Upper lobe of left lung (tissue), 6 donors: ENCODE measurements at regions not wholly inside any gene's neighbourhood (a gene's known extent, or its start where the extent isn't known, plus 50 kb on each side); places are given as distances from the start of the nearest gene placed in this dataset.

ENCODE experiments used
- ATAC-seq, 2 donors: fragments of 200-7000 bp; cut with Tn5 transposase; one replicate each; pipeline ENCODE4 v1.9.1; 2022; ENCODE audit warnings: mild to moderate bottlenecking in 2 of 2, moderate library complexity in 2 of 2; ENCODE audit not compliant: low FRiP score in 2 of 2
- DNase-seq, 2 donors: peaks; one replicate each; pipeline ENCODE4 v3.0.0-alpha.2; 2019 to 2020
- H3K27ac ChIP-seq, 4 donors: fragments of 200-600 bp; sonication (generic); one replicate each; pipeline ENCODE4 v1.5.1; 2016 to 2019
- H3K27me3 ChIP-seq, 4 donors: fragments of 200-600 bp; sonication (generic); one replicate each; pipeline ENCODE4 v1.5.1; 2017 to 2019
- H3K36me3 ChIP-seq, 4 donors: fragments of 200-600 bp; sonication (generic); one replicate each; pipeline ENCODE4 v1.5.1; 2016 to 2019
- H3K4me1 ChIP-seq, 4 donors: fragments of 200-600 bp; sonication (generic); one replicate each; pipeline ENCODE4 v1.5.1; 2018 to 2019
- H3K4me3 ChIP-seq, 4 donors: fragments of 200-600 bp; sonication (generic); one replicate each; pipeline ENCODE4 v1.5.1; 2017 to 2019; ENCODE audit warnings: mild to moderate bottlenecking in 2 of 4, moderate library complexity in 1 of 4
- H3K9me3 ChIP-seq, 4 donors: fragments of 200-600 bp; sonication (generic); one replicate each; pipeline ENCODE4 v1.5.1; 2018 to 2019
- EP300 ChIP-seq, 4 donors: sonication (generic); formaldehyde crosslinking; IDR thresholded peaks; one replicate each; pipeline ENCODE4 v1.5.1; 2017; ENCODE audit warnings: antibody characterized with exemption in 4 of 4, control low read depth in 2 of 4
- POLR2A ChIP-seq, 4 donors: fragments of 450-650 bp; IDR thresholded peaks; one replicate each; pipeline ENCODE4 v1.5.1; 2016 to 2017; ENCODE audit warnings: antibody characterized with exemption in 4 of 4, mild to moderate bottlenecking in 2 of 4
- POLR2AphosphoS5 ChIP-seq, 2 donors: sonication (generic); formaldehyde crosslinking; IDR thresholded peaks; one replicate each; pipeline ENCODE4 v1.5.1; 2017; ENCODE audit warnings: antibody characterized with exemption in 2 of 2
- WGBS, 2 donors: methylation state at CpG; one replicate each; pipeline ENCODE4 v1.1.5; 2017 to 2018; 5-methylcytosine and 5-hydroxymethylcytosine counted together
- TF ChIP-seq, protein P1 (sequence below), 6 experiments: fragments of 450-650 bp in 4 of 6; fragments of 200-600 bp in 2 of 6; sonication (generic) in 2 of 6; IDR thresholded peaks; one replicate each; pipeline ENCODE4 v1.5.1; 2016 to 2019; ENCODE audit warnings: antibody characterized with exemption in 6 of 6
- donor health status: DM: no; HTN: no; CAD: no; lungs with moderate emphysema.
- donor health status: DM: no; HTN: yes; CAD: no; lungs with severe emphysema.

DNA sequence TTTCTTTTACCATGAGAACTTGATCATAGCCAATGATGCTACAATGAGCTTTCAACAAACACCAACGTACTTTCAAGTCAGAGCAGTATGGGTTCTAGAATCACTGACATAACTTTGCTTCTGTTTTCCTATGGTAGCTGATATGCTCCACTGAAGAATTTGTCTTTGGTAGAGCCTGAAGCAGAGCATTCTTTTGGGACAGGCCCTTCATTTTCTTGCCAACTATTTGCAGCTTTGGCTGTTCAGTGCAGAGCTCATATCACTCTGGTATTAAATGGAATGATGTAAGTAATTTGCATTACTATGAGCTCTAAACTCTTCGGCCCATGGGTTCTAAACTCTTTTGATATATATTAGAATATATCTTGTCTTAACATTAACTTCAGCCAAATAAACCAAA is 51.8 kb upstream of the APC start:
- WGBS, 2 donors, result 70 to 72% methylated on average over 2 of the region's 2 CpGs
- no peak overlapping the region for H3K4me3 ChIP-seq
- no peak for DNase-seq
- peak in 1 of 2 donors; percentile 57 for ATAC-seq
- no peaks in the 10 kb centered on the region for H3K9me3 ChIP-seq
- no peaks in the 10 kb centered on the region for H3K27me3 ChIP-seq
- no peak overlapping the region for H3K27ac ChIP-seq
- no peaks in the 10 kb centered on the region for H3K4me1 ChIP-seq
- H3K36me3 ChIP-seq, result no peaks in the 10 kb centered on the region
- no peak for TF ChIP-seq POLR2AphosphoS5 (IDR thresholded peaks at IDR 0.05)
- TF ChIP-seq POLR2A (IDR thresholded peaks at IDR 0.05), result no peak
- TF ChIP-seq, protein P1, sequence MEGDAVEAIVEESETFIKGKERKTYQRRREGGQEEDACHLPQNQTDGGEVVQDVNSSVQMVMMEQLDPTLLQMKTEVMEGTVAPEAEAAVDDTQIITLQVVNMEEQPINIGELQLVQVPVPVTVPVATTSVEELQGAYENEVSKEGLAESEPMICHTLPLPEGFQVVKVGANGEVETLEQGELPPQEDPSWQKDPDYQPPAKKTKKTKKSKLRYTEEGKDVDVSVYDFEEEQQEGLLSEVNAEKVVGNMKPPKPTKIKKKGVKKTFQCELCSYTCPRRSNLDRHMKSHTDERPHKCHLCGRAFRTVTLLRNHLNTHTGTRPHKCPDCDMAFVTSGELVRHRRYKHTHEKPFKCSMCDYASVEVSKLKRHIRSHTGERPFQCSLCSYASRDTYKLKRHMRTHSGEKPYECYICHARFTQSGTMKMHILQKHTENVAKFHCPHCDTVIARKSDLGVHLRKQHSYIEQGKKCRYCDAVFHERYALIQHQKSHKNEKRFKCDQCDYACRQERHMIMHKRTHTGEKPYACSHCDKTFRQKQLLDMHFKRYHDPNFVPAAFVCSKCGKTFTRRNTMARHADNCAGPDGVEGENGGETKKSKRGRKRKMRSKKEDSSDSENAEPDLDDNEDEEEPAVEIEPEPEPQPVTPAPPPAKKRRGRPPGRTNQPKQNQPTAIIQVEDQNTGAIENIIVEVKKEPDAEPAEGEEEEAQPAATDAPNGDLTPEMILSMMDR (IDR thresholded peaks at IDR 0.05), result no peak
- no peak for TF ChIP-seq EP300 (IDR thresholded peaks at IDR 0.05)

DNA sequence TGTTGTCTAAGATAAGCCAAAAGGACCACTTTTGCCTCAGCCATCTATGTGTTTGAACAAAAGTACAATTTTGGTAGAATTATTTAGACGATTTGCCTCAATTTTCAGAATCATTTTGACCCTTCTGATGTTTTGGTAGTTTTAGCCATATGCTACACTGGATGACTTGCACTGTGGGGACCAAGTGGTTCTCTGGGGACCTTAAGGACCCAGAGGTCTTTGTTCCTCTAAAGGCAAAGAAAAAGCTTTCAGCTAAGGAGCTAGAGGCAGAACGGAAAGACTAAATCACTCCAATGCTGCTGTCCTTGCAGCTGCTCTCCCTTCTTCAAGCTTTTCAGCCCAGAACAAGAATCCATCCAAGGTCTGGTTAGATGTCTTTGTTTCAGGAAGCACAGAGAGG is 51.0 kb upstream of the APC start:
- ATAC-seq (no peak), DNase-seq (no peak)
- no peaks in the 10 kb centered on the region for H3K9me3 ChIP-seq
- H3K27ac ChIP-seq, result no peak overlapping the region
- H3K4me1 ChIP-seq, result no peaks in the 10 kb centered on the region
- H3K4me3 ChIP-seq, result no peak overlapping the region
- no peak for TF ChIP-seq POLR2A (IDR thresholded peaks at IDR 0.05)
- no peak for TF ChIP-seq EP300 (IDR thresholded peaks at IDR 0.05)
- TF ChIP-seq, protein P1 (IDR thresholded peaks at IDR 0.05), result no peak
- TF ChIP-seq POLR2AphosphoS5 (IDR thresholded peaks at IDR 0.05), result no peak
- 86 to 91% methylated on average over 2 of the region's 2 CpGs for WGBS, 2 donors
- no peaks in the 10 kb centered on the region for H3K27me3 ChIP-seq
- H3K36me3 ChIP-seq, result no peaks in the 10 kb centered on the region

DNA sequence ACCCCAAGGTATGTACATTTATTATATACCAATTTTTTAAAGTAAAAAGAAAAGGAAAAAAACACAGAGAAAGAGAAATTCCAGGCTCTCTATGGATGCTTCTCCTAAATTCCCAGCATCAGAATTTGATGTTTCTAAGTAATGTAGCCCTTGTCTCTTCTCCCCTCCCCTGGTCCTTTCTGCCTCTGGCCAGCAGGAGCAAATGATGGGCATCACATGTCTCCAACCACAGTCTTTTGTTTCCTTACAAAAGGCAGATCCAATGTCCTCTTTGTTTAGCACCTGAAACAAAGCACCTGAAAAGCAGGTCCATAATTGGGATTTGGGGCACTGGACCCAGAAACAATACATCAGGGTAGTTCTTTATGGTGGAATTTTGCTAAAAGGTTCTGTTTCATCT is 50.4 kb upstream of the APC start:
- Histone ChIP-seq H3K4me1 (no peaks in the 10 kb centered on the region), H3K27me3 (no peaks in the 10 kb centered on the region), H3K9me3 (no peaks in the 10 kb centered on the region), H3K36me3 (no peaks in the 10 kb centered on the region), H3K27ac (no peak overlapping the region), H3K4me3 (no peak overlapping the region)
- DNase-seq, result no peak
- no peak for TF ChIP-seq EP300 (IDR thresholded peaks at IDR 0.05)
- ATAC-seq, result no peak
